SK-N-SH (cell line): ENCODE measurements at regions not wholly inside any gene's neighbourhood (a gene's known extent, or its start where the extent isn't known, plus 50 kb on each side); places are given as distances from the start of the nearest gene placed in this dataset.

Experiments
- CTCF ChIA-PET: fragments of 300-600, 350-600 bp; formaldehyde crosslinking; extraction: SDS; loops from one replicate; lab custom pipeline; 2021; lab: Yijun Ruan, JAX
- POLR2A ChIA-PET: fragments of 350-600 bp; sonication (Branson Sonifier 250); formaldehyde crosslinking; extraction: SDS; loops from one replicate; lab custom pipeline; 2020; ENCODE audit warnings: antibody characterized with exemption, inconsistent platforms; lab: Yijun Ruan, JAX
- DNase-seq: peaks from one replicate; pipeline ENCODE4 v3.0.0; 2012
- H2AFZ ChIP-seq: fragments of 200-600 bp; sonication (generic); 2 replicates; pipeline ENCODE4 v1.8.1; 2016; ENCODE audit warnings: antibody characterized with exemption, mild to moderate bottlenecking, low read depth
- H3F3A ChIP-seq: fragments of 200-600 bp; sonication (generic); replicated peaks from 2 replicates; pipeline ENCODE3; 2016; ENCODE audit warnings: antibody characterized with exemption, mild to moderate bottlenecking; ENCODE audit not compliant: insufficient read depth
- H3K27ac ChIP-seq, 2 experiments: fragments of 200-500 bp in 1 of 2; fragments of 200-600 bp in 1 of 2; sonication (Bioruptor generic) in 1 of 2; sonication (generic), shearing (Covaris generic) in 1 of 2; 2 replicates each; pipeline versions ENCODE4 v1.5.1 to v1.6.1; 2014 to 2016; ENCODE audit warnings: low read depth in 2 of 2, inconsistent platforms in 1 of 2, low read length in 1 of 2, mild to moderate bottlenecking in 1 of 2, mixed read lengths in 1 of 2
- H3K27me3 ChIP-seq: fragments of 200-600 bp; sonication (generic), shearing (Covaris generic); 2 replicates; pipeline ENCODE4 v1.6.1; 2016; ENCODE audit warnings: mixed run types; ENCODE audit not compliant: insufficient read depth
- H3K36me3 ChIP-seq, 2 experiments: fragments of 200-500 bp in 1 of 2; fragments of 200-600 bp in 1 of 2; sonication (Bioruptor generic) in 1 of 2; sonication (generic) in 1 of 2; replicated peaks in 1 of 2; 2 replicates each; pipeline versions ENCODE3 to v1.5.1; 2014 to 2016; ENCODE audit warnings: low read length in 1 of 2, mild to moderate bottlenecking in 1 of 2; ENCODE audit not compliant: insufficient read depth in 2 of 2, control insufficient read depth in 1 of 2
- H3K4me1 ChIP-seq, 2 experiments: fragments of 200-500 bp in 1 of 2; fragments of 200-600 bp in 1 of 2; sonication (Bioruptor generic) in 1 of 2; sonication (generic), shearing (Covaris generic) in 1 of 2; 2 replicates each; pipeline versions ENCODE4 v1.5.1 to v1.6.1; 2014 to 2016; ENCODE audit warnings: low read depth in 1 of 2, low read length in 1 of 2, mixed run types in 1 of 2; ENCODE audit not compliant: insufficient read depth in 2 of 2, control insufficient read depth in 1 of 2
- H3K4me2 ChIP-seq: fragments of 200-600 bp; sonication (generic), shearing (Covaris generic); 2 replicates; pipeline ENCODE4 v1.6.1; 2017; ENCODE audit warnings: mixed run types
- H3K4me3 ChIP-seq, 2 experiments: fragments of 200-500 bp in 1 of 2; fragments of 200-600 bp in 1 of 2; sonication (Bioruptor generic) in 1 of 2; sonication (generic), shearing (Covaris generic) in 1 of 2; 2 replicates each; pipeline versions ENCODE4 v1.5.1 to v1.8.1; 2014 to 2016; ENCODE audit warnings: low read depth in 2 of 2, inconsistent platforms in 1 of 2, low read length in 1 of 2, mild to moderate bottlenecking in 1 of 2, mixed read lengths in 1 of 2, moderate library complexity in 1 of 2
- H3K79me2 ChIP-seq: fragments of 200-600 bp; sonication (generic); 2 replicates; pipeline ENCODE4 v1.8.1; 2017; ENCODE audit warnings: mild to moderate bottlenecking; ENCODE audit not compliant: insufficient read depth
- H3K9ac ChIP-seq: fragments of 200-600 bp; sonication (generic); 2 replicates; pipeline ENCODE4 v1.6.1; 2017; ENCODE audit warnings: mixed run types
- H3K9me2 ChIP-seq: fragments of 200-600 bp; sonication (generic); 2 replicates; pipeline ENCODE4 v1.6.1; 2017; ENCODE audit warnings: mixed run types
- H3K9me3 ChIP-seq: fragments of 200-600 bp; sonication (generic); 2 replicates; pipeline ENCODE4 v1.6.1; 2017; ENCODE audit warnings: mixed run types, mild to moderate bottlenecking, moderate library complexity
- H4K20me1 ChIP-seq: fragments of 200-600 bp; sonication (generic); 2 replicates; pipeline ENCODE4 v1.6.1; 2017; ENCODE audit warnings: mild to moderate bottlenecking, mixed run types; ENCODE audit not compliant: insufficient read depth
- CHD2 ChIP-seq: fragments of 150-350 bp; IDR thresholded peaks from 2 replicates; pipeline ENCODE4 v1.6.1; 2018; ENCODE audit warnings: low read length; ENCODE audit not compliant: partially characterized antibody
- EZH2phosphoT487 ChIP-seq: fragments of 200-600 bp; sonication (generic); IDR thresholded peaks from 2 replicates; pipeline ENCODE4 v1.6.1; 2017; ENCODE audit warnings: low read depth, mixed run types, mild to moderate bottlenecking, antibody characterized with exemption, moderate library complexity, borderline replicate concordance
- FOSL2 ChIP-seq: IDR thresholded peaks from 2 replicates; pipeline ENCODE4 v1.4.0; 2012; ENCODE audit warnings: low read depth, mild to moderate bottlenecking, moderate library complexity, borderline replicate concordance
- FOXJ3 ChIP-seq: sonication (generic); formaldehyde crosslinking; IDR thresholded peaks from 2 replicates; pipeline ENCODE4 v1.5.1; 2020; ENCODE audit warnings: mild to moderate bottlenecking, missing genetic modification reagents
- FOXM1 ChIP-seq: IDR thresholded peaks from 2 replicates; pipeline ENCODE4 v1.4.0; 2012; ENCODE audit warnings: low read depth, mild to moderate bottlenecking
- GABPA ChIP-seq: IDR thresholded peaks from 2 replicates; pipeline ENCODE4 v1.4.0; 2012; ENCODE audit warnings: low read depth, mild to moderate bottlenecking
- GATA2 ChIP-seq: sonication (generic); formaldehyde crosslinking; IDR thresholded peaks from 2 replicates; pipeline ENCODE4 v1.5.0; 2020; ENCODE audit warnings: mild to moderate bottlenecking, missing genetic modification reagents
- MEF2A ChIP-seq: IDR thresholded peaks from 2 replicates; pipeline ENCODE4 v1.4.0; 2012; ENCODE audit warnings: low read depth, borderline replicate concordance
- NFIC ChIP-seq: IDR thresholded peaks from 2 replicates; pipeline ENCODE4 v1.4.0; 2012; ENCODE audit warnings: borderline replicate concordance
- SIN3A ChIP-seq: IDR thresholded peaks from 2 replicates; pipeline ENCODE4 v1.6.1; 2012; ENCODE audit warnings: low read depth, mild to moderate bottlenecking, low read length, moderate library complexity, borderline replicate concordance
- SMC3 ChIP-seq: IDR thresholded peaks from 2 replicates; pipeline ENCODE4 v1.6.1; 2012; ENCODE audit warnings: low read depth, low read length, improper control_type of control experiment
- TAF1 ChIP-seq: IDR thresholded peaks from 2 replicates; pipeline ENCODE4 v1.6.1; 2012; ENCODE audit warnings: low read depth, mild to moderate bottlenecking, low read length, moderate library complexity, borderline replicate concordance
- WGBS: methylation state at CpG from one replicate; pipeline ENCODE4 v1.1.6; 2017; ENCODE audit warnings: low lambda C conversion rate; 5-methylcytosine and 5-hydroxymethylcytosine counted together
- TF ChIP-seq, protein P1 (sequence below): fragments of 200-600 bp; sonication (generic); IDR thresholded peaks from 2 replicates; pipeline ENCODE4 v1.6.1; 2017; ENCODE audit warnings: antibody characterized with exemption, mild to moderate bottlenecking, moderate library complexity
- TF ChIP-seq, protein P2 (sequence below): fragments of 150-350 bp; IDR thresholded peaks from 2 replicates; pipeline ENCODE4 v1.6.1; 2016; ENCODE audit warnings: mild to moderate bottlenecking, low read depth, low read length
- TF ChIP-seq, protein P3 (sequence below): IDR thresholded peaks from 2 replicates; pipeline ENCODE4 v1.6.1; 2012; ENCODE audit warnings: mild to moderate bottlenecking, low read depth, low read length, moderate library complexity
- TF ChIP-seq, protein P4 (sequence below): IDR thresholded peaks from 2 replicates; pipeline ENCODE4; 2012

DNA sequence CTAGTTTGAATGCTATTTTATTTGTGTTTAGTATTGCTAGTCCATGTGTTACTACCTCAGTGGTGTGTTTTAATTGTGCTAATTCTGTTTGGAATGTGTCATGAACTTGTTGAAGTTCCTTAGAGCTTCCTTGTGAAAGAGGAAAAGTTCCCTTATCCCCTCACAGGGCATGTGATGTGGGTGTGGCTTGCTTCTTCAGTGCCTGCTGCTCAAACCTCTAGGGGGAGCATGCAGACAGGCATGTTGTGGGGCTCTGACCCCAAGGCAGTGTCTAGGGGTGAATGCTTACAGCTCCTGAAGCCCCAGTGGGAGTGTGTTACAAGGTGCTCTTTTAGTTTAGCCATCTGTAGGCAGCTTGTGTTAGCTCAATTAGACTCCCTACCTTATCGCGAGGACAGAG lies 86.5 kb downstream of the MAGED4 start:
- no peaks in the 10 kb centered on the region for H3K79me2 ChIP-seq
- H3K4me2 ChIP-seq, result no peak overlapping the region
- TF ChIP-seq, protein P1, sequence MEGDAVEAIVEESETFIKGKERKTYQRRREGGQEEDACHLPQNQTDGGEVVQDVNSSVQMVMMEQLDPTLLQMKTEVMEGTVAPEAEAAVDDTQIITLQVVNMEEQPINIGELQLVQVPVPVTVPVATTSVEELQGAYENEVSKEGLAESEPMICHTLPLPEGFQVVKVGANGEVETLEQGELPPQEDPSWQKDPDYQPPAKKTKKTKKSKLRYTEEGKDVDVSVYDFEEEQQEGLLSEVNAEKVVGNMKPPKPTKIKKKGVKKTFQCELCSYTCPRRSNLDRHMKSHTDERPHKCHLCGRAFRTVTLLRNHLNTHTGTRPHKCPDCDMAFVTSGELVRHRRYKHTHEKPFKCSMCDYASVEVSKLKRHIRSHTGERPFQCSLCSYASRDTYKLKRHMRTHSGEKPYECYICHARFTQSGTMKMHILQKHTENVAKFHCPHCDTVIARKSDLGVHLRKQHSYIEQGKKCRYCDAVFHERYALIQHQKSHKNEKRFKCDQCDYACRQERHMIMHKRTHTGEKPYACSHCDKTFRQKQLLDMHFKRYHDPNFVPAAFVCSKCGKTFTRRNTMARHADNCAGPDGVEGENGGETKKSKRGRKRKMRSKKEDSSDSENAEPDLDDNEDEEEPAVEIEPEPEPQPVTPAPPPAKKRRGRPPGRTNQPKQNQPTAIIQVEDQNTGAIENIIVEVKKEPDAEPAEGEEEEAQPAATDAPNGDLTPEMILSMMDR, result peak; percentile 42
- no peak for TF ChIP-seq FOXJ3 (CRISPR knock-in tag)
- TF ChIP-seq, protein P2, sequence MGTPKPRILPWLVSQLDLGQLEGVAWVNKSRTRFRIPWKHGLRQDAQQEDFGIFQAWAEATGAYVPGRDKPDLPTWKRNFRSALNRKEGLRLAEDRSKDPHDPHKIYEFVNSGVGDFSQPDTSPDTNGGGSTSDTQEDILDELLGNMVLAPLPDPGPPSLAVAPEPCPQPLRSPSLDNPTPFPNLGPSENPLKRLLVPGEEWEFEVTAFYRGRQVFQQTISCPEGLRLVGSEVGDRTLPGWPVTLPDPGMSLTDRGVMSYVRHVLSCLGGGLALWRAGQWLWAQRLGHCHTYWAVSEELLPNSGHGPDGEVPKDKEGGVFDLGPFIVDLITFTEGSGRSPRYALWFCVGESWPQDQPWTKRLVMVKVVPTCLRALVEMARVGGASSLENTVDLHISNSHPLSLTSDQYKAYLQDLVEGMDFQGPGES, result no peak
- H3K27ac ChIP-seq, result no peak overlapping the region
- DNase-seq, result no peak
- no peaks in the 10 kb centered on the region for H3F3A ChIP-seq
- H3K9me3 ChIP-seq, result no peaks in the 10 kb centered on the region
- 0% methylated on average over 2 of the region's 2 CpGs for WGBS
- ChIA-PET CTCF (interaction anchor here (0.6 kb wide), 1 partner anchor 659 kb away, joined by 3 read pairs; no protein-coding TSS in a partner anchor), POLR2A (no interaction called here)
- no peak overlapping the region for H3K9ac ChIP-seq
- H3K36me3 ChIP-seq, result no peaks in the 10 kb centered on the region
- H3K27me3 ChIP-seq, result peaks cover 13% of the 10 kb centered on the region; the same call in 1 of the 2 replicates
- no peaks in the 10 kb centered on the region for H4K20me1 ChIP-seq
- H3K9me2 ChIP-seq, result no peaks in the 10 kb centered on the region
- H3K4me3 ChIP-seq, result no peak overlapping the region
- no peaks in the 10 kb centered on the region for H3K4me1 ChIP-seq
- no peak overlapping the region for H2AFZ ChIP-seq

DNA sequence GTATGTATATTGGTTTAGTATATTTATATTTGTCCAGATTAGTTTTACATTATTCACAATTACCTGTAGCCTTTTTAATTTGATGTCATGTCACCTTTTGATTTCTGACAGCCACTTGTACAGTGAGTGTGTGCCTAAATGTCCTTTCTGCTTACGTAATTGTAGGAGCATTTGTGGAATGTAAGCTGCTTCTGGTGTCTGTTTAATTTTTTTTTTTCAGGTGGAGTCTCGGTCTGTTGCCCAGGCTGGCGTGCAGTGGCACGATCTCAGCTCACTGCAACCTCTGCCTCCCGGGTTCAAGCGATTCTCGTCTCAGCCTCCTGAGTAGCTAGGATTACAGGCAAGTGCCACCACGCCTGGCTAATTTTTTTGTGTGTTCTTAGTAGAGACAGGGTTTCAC lies 91.2 kb upstream of the XAGE2 start:
- POLR2A ChIA-PET, result no interaction called here
- no peak for DNase-seq
- no peak for TF ChIP-seq SMC3
- TF ChIP-seq TAF1, result no peak
- TF ChIP-seq SIN3A, result no peak
- no peak for TF ChIP-seq GABPA
- TF ChIP-seq EZH2phosphoT487, result no peak
- TF ChIP-seq NFIC, result no peak
- TF ChIP-seq FOXM1, result no peak
- TF ChIP-seq GATA2 (CRISPR knock-in tag), result no peak
- TF ChIP-seq, protein P3, sequence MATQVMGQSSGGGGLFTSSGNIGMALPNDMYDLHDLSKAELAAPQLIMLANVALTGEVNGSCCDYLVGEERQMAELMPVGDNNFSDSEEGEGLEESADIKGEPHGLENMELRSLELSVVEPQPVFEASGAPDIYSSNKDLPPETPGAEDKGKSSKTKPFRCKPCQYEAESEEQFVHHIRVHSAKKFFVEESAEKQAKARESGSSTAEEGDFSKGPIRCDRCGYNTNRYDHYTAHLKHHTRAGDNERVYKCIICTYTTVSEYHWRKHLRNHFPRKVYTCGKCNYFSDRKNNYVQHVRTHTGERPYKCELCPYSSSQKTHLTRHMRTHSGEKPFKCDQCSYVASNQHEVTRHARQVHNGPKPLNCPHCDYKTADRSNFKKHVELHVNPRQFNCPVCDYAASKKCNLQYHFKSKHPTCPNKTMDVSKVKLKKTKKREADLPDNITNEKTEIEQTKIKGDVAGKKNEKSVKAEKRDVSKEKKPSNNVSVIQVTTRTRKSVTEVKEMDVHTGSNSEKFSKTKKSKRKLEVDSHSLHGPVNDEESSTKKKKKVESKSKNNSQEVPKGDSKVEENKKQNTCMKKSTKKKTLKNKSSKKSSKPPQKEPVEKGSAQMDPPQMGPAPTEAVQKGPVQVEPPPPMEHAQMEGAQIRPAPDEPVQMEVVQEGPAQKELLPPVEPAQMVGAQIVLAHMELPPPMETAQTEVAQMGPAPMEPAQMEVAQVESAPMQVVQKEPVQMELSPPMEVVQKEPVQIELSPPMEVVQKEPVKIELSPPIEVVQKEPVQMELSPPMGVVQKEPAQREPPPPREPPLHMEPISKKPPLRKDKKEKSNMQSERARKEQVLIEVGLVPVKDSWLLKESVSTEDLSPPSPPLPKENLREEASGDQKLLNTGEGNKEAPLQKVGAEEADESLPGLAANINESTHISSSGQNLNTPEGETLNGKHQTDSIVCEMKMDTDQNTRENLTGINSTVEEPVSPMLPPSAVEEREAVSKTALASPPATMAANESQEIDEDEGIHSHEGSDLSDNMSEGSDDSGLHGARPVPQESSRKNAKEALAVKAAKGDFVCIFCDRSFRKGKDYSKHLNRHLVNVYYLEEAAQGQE, result no peak
- TF ChIP-seq FOSL2, result no peak
- TF ChIP-seq MEF2A, result no peak
- TF ChIP-seq, protein P1, result no peak
- TF ChIP-seq CHD2, result no peak
- TF ChIP-seq, protein P4, sequence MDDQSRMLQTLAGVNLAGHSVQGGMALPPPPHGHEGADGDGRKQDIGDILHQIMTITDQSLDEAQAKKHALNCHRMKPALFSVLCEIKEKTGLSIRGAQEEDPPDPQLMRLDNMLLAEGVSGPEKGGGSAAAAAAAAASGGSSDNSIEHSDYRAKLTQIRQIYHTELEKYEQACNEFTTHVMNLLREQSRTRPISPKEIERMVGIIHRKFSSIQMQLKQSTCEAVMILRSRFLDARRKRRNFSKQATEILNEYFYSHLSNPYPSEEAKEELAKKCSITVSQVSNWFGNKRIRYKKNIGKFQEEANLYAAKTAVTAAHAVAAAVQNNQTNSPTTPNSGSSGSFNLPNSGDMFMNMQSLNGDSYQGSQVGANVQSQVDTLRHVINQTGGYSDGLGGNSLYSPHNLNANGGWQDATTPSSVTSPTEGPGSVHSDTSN, result no peak
- no peak for TF ChIP-seq FOXJ3 (CRISPR knock-in tag)

More for the DNA sequence above, 91.2 kb upstream of the XAGE2 start:
- Histone ChIP-seq H3K79me2 (no peaks in the 10 kb centered on the region), H3K9ac (no peak overlapping the region), H3K4me2 (no peak overlapping the region), H3K27me3 (no peaks in the 10 kb centered on the region; the same call in 1 of the 2 replicates), H3K4me1 (no peaks in the 10 kb centered on the region), H3K9me2 (no peaks in the 10 kb centered on the region), H3K27ac (no peak overlapping the region), H3K36me3 (no peaks in the 10 kb centered on the region), H4K20me1 (no peaks in the 10 kb centered on the region), H3K9me3 (no peaks in the 10 kb centered on the region), H3K4me3 (no peak overlapping the region), H2AFZ (no peak overlapping the region), H3F3A (no peaks in the 10 kb centered on the region)
- WGBS, result 4% methylated on average over 8 of the region's 8 CpGs
- CTCF ChIA-PET, result no interaction called here
